ENCODE measurements at regions not wholly inside any gene's neighbourhood (a gene's known extent, or its start where the extent isn't known, plus 50 kb on each side); places are given as distances from the start of the nearest gene placed in this dataset.
A peak's percentile ranks its signal among the peaks of the same experiment; 100 is the strongest.
"Not testable (repeated sequence)": the region's sequence is repeated elsewhere in the genome, so short reads cannot be mapped to it uniquely, and the experiment has no call there.

DNA sequence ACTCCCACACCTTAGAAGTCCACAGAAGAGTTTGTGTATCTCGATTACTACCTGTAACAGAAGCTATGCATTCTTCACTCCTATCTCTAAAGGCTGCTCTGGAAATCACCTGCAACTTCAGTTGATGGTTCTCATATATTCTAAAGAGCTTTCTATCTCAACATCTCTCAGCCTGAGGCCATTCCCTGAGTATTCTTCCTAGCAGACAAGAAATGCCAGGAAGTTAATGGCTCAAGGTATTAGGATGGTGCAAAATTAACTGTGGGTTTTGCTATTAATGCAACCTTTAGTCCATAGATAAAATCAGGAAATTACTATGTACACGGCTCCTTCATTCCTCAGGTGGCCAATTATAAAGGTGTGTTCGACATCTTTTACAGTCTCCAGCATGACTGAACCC is 290.1 kb downstream of the ZNF716 start:
- not testable (repeated sequence) for DNase-seq (ENCODE audit: low read depth)

GRCh38 chr7:57769131-57769530 is 319.2 kb downstream of the ZNF716 start:
- no peak for DNase-seq (ENCODE audit: low read depth)

- no peak for DNase-seq (ENCODE audit: low read depth)
Measured at GRCh38 chr7:57769958-57770357, 320.0 kb downstream of the ZNF716 start.

GRCh38 chr7:57772126-57772924 is 322.3 kb downstream of the ZNF716 start:
- DNase-seq (ENCODE audit: low read depth): no peak

GRCh38 chr7:57774300-57774699 is 324.3 kb downstream of the ZNF716 start:
- DNase-seq (ENCODE audit: low read depth): no peak

- no peak for DNase-seq (ENCODE audit: low read depth)
Measured at GRCh38 chr7:57775396-57776088, 325.6 kb downstream of the ZNF716 start.

DNA sequence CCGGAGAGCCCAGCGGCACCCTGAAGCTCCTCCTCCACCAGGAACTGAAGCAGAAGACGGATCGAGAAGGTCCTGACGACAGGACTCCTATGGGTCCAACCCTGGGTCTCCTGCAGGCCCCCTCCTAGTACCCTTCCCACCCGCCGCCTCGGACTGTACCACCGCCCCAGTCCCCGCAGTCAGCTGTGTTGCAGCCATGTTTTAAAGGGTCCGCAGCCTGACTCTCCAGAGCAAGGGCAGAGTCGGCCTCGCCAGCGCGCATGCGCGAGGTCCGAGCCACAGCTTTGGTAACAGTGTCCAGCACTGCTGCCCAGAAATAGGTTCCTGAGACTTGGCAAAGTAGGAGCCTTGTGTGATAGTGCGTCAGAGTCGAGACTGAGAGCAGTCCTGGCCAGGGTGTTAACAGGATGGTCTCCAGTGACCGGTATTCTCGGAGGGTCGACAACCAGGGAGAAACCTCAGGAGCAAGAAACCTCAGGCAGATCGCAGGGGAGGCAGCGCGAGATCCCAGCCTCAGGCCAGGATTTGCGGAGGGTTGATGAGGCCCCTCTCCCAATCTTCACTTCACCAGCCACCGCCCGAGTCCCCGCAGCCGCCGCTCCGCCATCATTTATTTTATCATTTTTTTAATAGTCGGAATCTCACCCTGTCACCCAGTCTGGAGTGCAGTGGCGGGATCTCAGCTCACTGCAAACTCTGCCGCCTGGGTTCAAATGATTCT is 326.3 kb downstream of the ZNF716 start:
- DNase-seq (ENCODE audit: low read depth): not testable (repeated sequence)

DNA sequence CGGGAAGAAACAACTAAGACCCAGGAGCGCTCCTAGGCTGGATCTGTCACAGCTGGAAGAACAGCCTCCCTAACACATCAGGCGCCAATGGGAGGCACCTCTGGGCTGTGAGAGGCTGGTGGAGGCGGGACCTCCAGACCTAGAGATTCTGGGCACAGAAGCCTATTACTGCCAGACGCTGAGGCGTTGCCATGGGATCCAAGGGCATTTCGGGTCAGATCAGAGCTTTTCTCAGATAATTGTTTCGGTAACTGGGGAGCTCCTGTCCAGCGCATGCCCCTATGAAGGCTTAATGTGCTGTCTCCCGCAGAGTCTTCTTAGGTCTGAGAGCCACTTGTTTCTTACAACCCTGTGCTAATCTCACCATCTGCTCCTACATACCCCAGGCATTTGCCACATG is 339.2 kb downstream of the ZNF716 start:
- DNase-seq (ENCODE audit: low read depth): no peak

GRCh38 chr7:57819491-57819981 is 369.6 kb downstream of the ZNF716 start:
- DNase-seq (ENCODE audit: low read depth): peak; percentile 1

- no peak for DNase-seq (ENCODE audit: low read depth)
Measured at GRCh38 chr7:57820477-57820876, 370.5 kb downstream of the ZNF716 start.

DNA sequence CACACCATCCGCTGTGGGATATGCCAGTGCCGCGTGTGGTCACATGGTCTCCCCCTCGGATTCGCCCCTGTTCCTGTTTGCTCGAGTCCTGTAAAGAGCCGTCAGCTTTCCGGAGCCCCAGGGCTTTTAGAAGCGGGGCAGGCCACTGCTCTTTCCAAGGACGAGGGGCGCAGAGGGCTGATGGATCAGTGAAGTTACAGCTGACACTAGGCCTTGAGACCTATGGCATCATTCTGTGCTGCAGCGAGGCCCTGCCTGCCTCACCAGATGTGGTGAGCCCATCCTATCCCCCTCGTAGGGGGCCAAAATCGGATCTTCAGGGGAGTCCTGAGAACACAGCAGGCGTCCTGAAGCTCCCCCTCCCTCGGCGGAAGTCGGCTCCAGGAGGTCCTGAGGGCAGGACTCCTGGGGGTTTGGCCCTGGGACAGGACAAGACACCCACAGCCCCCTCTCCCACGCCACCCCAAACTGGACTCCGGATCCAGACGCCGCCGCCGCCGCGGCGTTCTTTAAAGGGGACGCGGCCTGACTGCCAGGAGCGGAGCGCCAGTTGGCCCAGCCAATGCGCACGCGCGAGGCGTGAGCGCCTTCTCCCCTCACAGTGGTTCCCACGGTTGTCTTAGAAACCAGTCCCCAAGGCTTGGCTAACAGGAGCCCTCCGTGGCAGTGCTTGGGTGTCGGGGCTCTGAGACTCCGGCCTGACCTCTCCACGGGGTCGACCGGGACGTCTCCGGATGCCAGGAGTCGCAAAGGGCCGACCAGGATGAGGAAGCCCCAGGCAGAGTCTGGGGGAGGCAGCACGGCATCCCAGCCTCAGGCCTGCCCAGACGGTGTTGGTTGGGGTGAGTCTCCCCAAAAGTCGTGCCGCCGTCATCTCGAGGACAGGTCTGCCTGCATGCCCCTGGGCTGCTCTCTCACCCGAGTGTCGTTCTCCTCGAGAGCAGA is 371.7 kb downstream of the ZNF716 start:
- DNase-seq (ENCODE audit: low read depth): no peak

- not testable (repeated sequence) for DNase-seq (ENCODE audit: low read depth)
Measured at GRCh38 chr7:57826548-57826947, 376.6 kb downstream of the ZNF716 start.

- DNase-seq (ENCODE audit: low read depth): not testable (repeated sequence)
Measured at GRCh38 chr7:57835161-57835560, 385.2 kb downstream of the ZNF716 start.

DNA sequence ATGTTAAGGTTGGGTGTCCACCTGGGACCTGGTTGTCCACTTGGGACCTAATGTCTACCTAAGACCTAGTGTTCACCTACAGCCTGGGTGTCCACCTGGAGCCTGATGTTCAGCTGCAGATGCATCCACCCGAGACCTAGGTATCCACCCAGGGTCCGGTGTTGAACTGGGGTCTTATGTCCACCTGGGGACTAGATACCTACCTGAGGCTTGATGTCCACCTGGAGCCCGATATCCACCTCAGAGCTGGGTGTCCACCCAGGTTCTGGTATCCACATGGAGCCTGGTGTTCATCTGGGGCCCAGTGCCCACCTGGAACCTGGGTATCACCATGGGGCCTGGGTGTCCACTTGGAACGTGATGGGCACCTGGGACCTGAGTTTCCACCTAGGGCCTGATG is 389.2 kb downstream of the ZNF716 start:
- not testable (repeated sequence) for DNase-seq (ENCODE audit: low read depth)

GRCh38 chr7:57867884-57868701 is 418.1 kb downstream of the ZNF716 start:
- DNase-seq (ENCODE audit: low read depth): peak; percentile 2

GRCh38 chr7:57868771-57869483 is 418.9 kb downstream of the ZNF716 start:
- peak; percentile 0 for DNase-seq (ENCODE audit: low read depth)

Measured in HT1080 (cell line).